ENCODE measurements at regions not wholly inside any gene's neighbourhood (a gene's known extent, or its start where the extent isn't known, plus 50 kb on each side); places are given as distances from the start of the nearest gene placed in this dataset.

GRCh38 chr1:190699165-190699564 is 221.5 kb upstream of the BRINP3 start:
- Histone ChIP-seq H3K4me3 (no peak overlapping the region), H3K9me3 (no peaks in the 10 kb centered on the region), H3K36me3 (no peaks in the 10 kb centered on the region), H3K4me1 (no peaks in the 10 kb centered on the region), H3K27ac (no peak overlapping the region), H3K27me3 (no peaks in the 10 kb centered on the region)
- DNase-seq (ENCODE audit: low spot score) = no peak
- TF ChIP-seq, protein P1, sequence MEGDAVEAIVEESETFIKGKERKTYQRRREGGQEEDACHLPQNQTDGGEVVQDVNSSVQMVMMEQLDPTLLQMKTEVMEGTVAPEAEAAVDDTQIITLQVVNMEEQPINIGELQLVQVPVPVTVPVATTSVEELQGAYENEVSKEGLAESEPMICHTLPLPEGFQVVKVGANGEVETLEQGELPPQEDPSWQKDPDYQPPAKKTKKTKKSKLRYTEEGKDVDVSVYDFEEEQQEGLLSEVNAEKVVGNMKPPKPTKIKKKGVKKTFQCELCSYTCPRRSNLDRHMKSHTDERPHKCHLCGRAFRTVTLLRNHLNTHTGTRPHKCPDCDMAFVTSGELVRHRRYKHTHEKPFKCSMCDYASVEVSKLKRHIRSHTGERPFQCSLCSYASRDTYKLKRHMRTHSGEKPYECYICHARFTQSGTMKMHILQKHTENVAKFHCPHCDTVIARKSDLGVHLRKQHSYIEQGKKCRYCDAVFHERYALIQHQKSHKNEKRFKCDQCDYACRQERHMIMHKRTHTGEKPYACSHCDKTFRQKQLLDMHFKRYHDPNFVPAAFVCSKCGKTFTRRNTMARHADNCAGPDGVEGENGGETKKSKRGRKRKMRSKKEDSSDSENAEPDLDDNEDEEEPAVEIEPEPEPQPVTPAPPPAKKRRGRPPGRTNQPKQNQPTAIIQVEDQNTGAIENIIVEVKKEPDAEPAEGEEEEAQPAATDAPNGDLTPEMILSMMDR (IDR thresholded peaks at IDR 0.05) = no peak

DNA sequence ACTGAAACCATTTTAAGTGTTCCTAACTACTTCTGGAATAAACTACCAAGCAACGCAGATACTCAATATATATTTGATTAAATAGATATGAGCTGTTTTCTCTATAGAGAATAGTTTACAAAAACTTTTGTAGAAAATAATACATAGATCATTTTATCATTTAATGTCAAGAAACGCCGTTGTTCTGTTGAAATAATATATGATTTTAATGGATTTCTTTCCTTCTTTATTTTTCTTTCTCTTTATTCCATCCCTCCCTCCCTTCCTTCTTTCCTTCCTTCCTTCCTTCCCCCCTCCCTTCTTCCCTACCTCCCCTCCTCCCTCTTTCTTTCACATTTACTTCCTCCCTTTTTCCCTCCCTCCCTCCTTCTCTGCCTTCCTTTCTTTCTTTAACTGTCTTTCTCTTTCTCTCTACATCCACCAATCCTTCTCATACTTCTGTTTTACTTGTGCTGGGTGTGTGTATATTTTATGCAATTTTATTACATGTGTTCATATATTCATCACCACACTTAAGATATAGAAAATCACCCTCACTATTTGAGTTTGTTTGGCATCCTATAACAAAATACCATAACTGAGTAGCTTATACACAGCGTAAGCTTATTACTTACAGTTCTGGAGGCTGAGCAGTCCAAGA is 230.9 kb upstream of the BRINP3 start:
- Histone ChIP-seq H3K4me1 (no peaks in the 10 kb centered on the region), H3K36me3 (no peaks in the 10 kb centered on the region), H3K4me3 (no peak overlapping the region), H3K27ac (no peak overlapping the region), H3K27me3 (no peaks in the 10 kb centered on the region), H3K9me3 (no peaks in the 10 kb centered on the region)
- TF ChIP-seq, protein P1 (IDR thresholded peaks at IDR 0.05) = no peak
- DNase-seq (ENCODE audit: low spot score) = no peak

- Histone ChIP-seq H3K9me3 (no peaks in the 10 kb centered on the region), H3K4me3 (no peak overlapping the region), H3K27ac (no peak overlapping the region), H3K27me3 (no peaks in the 10 kb centered on the region), H3K36me3 (no peaks in the 10 kb centered on the region), H3K4me1 (no peaks in the 10 kb centered on the region)
- TF ChIP-seq, protein P1 (IDR thresholded peaks at IDR 0.05) = no peak
- DNase-seq (ENCODE audit: low spot score) = no peak
Observed at GRCh38 chr1:190711069-190711468, 233.4 kb upstream of the BRINP3 start.

- no peak for DNase-seq (ENCODE audit: low spot score)
- TF ChIP-seq, protein P1 (IDR thresholded peaks at IDR 0.05) = no peak
- H3K9me3 ChIP-seq = no peaks in the 10 kb centered on the region
Observed at GRCh38 chr1:190717055-190717454, 239.4 kb upstream of the BRINP3 start.

DNA sequence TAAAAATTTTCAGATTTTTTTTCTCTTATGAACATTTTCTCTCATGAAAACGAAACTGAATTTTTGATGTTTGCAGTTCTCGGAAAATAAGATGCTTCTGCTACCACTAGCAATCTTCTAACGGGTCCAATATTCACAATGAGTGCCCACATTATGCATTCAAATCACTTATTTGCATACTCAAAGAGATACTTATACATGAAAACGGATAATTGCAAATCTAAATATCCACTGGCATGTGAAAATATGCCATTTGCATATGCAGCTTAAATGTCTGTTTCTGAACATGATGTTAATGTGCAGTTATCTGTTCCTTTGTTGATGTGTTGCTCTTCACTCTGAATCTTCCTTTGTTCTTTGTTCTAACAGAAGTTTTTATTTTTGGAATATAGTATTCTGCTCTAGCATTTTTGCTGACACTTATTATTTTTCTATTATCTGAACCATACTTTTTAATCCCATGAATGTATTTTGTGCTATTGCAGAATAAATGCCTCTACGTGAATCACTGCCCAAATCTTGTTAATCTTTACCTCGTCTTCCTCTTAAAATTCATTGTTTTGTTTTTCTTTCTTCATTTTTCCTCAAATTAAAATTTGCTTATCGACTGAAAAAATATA is 259.4 kb upstream of the BRINP3 start:
- H3K9me3 ChIP-seq = no peaks in the 10 kb centered on the region
- TF ChIP-seq, protein P1 (IDR thresholded peaks at IDR 0.05) = no peak
- DNase-seq (ENCODE audit: low spot score) = no peak
- H3K36me3 ChIP-seq = no peaks in the 10 kb centered on the region
- no peak overlapping the region for H3K27ac ChIP-seq
- H3K4me3 ChIP-seq = no peak overlapping the region
- no peaks in the 10 kb centered on the region for H3K4me1 ChIP-seq
- no peaks in the 10 kb centered on the region for H3K27me3 ChIP-seq

More at GRCh38 chr1:190717055-190717454, 239.4 kb upstream of the BRINP3 start:
- Histone ChIP-seq H3K27me3 (no peaks in the 10 kb centered on the region), H3K27ac (no peak overlapping the region), H3K36me3 (no peaks in the 10 kb centered on the region), H3K4me1 (no peaks in the 10 kb centered on the region), H3K4me3 (no peak overlapping the region)

DNA sequence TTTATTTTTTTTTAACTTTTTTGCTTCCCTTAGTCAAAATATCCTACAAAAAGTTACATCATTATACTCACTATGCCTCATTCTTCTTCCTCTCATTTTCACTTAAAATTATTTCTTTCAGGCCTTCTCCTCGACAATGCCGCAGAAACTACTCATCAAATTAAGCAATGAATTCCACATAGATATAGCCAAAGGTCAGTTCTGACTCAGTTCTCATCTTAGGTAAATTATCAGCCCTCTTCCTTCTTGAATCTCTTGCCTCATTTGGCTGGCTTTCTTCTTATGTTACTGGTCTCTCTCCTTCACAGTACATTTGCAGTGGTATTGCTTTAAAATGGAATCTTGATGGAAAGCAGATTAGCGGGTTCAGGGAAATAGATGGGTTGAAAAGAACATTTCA is 260.7 kb upstream of the BRINP3 start:
- no peaks in the 10 kb centered on the region for H3K27me3 ChIP-seq
- TF ChIP-seq, protein P1 (IDR thresholded peaks at IDR 0.05) = no peak
- no peak overlapping the region for H3K27ac ChIP-seq

More for the DNA sequence above, 260.7 kb upstream of the BRINP3 start:
- H3K36me3 ChIP-seq = no peaks in the 10 kb centered on the region
- H3K4me1 ChIP-seq = no peaks in the 10 kb centered on the region
- no peaks in the 10 kb centered on the region for H3K9me3 ChIP-seq
- no peak for DNase-seq (ENCODE audit: low spot score)
- no peak overlapping the region for H3K4me3 ChIP-seq

All from right atrium auricular region (tissue), 2 donors.